Rectal smooth muscle tissue (tissue), 1 donor: ENCODE measurements at regions not wholly inside any gene's neighbourhood (a gene's known extent, or its start where the extent isn't known, plus 50 kb on each side); places are given as distances from the start of the nearest gene placed in this dataset.
A peak's percentile ranks its signal among the peaks of the same experiment; 100 is the strongest.

Experiments used
- H3K27ac ChIP-seq: one replicate; pipeline ENCODE4 v1.7.0; 2013; ENCODE audit warnings: low read depth, low read length, inconsistent platforms
- H3K27me3 ChIP-seq: one replicate; pipeline ENCODE4 v1.7.0; 2013; ENCODE audit warnings: low read length; ENCODE audit not compliant: control insufficient read depth, insufficient read depth
- H3K36me3 ChIP-seq: one replicate; pipeline ENCODE4 v1.7.0; 2013; ENCODE audit warnings: low read length; ENCODE audit not compliant: control insufficient read depth, insufficient read depth
- H3K4me1 ChIP-seq: one replicate; pipeline ENCODE4 v1.7.0; 2013; ENCODE audit warnings: low read length; ENCODE audit not compliant: control insufficient read depth, insufficient read depth
- H3K4me3 ChIP-seq: one replicate; pipeline ENCODE4 v1.7.0; 2013; ENCODE audit warnings: low read length
- H3K9ac ChIP-seq: one replicate; pipeline ENCODE4 v1.7.0; 2013; ENCODE audit warnings: low read length

GRCh38 chr1:172907834-172908326, 142.9 kb downstream of the TNFSF18 start:
- H3K4me1 ChIP-seq, result no peaks in the 10 kb centered on the region
- no peak overlapping the region for H3K4me3 ChIP-seq
- no peak overlapping the region for H3K27ac ChIP-seq
- no peak overlapping the region for H3K9ac ChIP-seq
- H3K27me3 ChIP-seq, result no peaks in the 10 kb centered on the region
- no peaks in the 10 kb centered on the region for H3K36me3 ChIP-seq

- no peak overlapping the region for H3K4me3 ChIP-seq
- no peaks in the 10 kb centered on the region for H3K4me1 ChIP-seq
- no peak overlapping the region for H3K27ac ChIP-seq
- no peak overlapping the region for H3K9ac ChIP-seq
- H3K27me3 ChIP-seq, result no peaks in the 10 kb centered on the region
- H3K36me3 ChIP-seq, result no peaks in the 10 kb centered on the region
Observed at GRCh38 chr1:172909606-172910326, 141.0 kb downstream of the TNFSF18 start.

- H3K4me3 ChIP-seq, result no peak overlapping the region
- no peak overlapping the region for H3K27ac ChIP-seq
- no peaks in the 10 kb centered on the region for H3K27me3 ChIP-seq
- peaks cover 2% of the 10 kb centered on the region for H3K4me1 ChIP-seq
- no peaks in the 10 kb centered on the region for H3K36me3 ChIP-seq
- no peak overlapping the region for H3K9ac ChIP-seq
Observed at GRCh38 chr1:172912765-172913260, 137.9 kb downstream of the TNFSF18 start.

- Histone ChIP-seq H3K27ac (no peak overlapping the region), H3K36me3 (no peaks in the 10 kb centered on the region)
Observed at GRCh38 chr1:172914501-172915144, 136.1 kb downstream of the TNFSF18 start.

GRCh38 chr1:172915271-172915670, 135.5 kb downstream of the TNFSF18 start:
- H3K27me3 ChIP-seq, result no peaks in the 10 kb centered on the region
- peaks cover 2% of the 10 kb centered on the region for H3K4me1 ChIP-seq
- no peak overlapping the region for H3K27ac ChIP-seq
- no peak overlapping the region for H3K4me3 ChIP-seq
- no peaks in the 10 kb centered on the region for H3K36me3 ChIP-seq
- no peak overlapping the region for H3K9ac ChIP-seq

More at GRCh38 chr1:172914501-172915144, 136.1 kb downstream of the TNFSF18 start:
- H3K27me3 ChIP-seq, result no peaks in the 10 kb centered on the region
- peaks cover 2% of the 10 kb centered on the region for H3K4me1 ChIP-seq
- no peak overlapping the region for H3K4me3 ChIP-seq
- H3K9ac ChIP-seq, result no peak overlapping the region

- H3K4me1 ChIP-seq, result peaks cover 2% of the 10 kb centered on the region
- no peak overlapping the region for H3K27ac ChIP-seq
- H3K36me3 ChIP-seq, result no peaks in the 10 kb centered on the region
- no peak overlapping the region for H3K9ac ChIP-seq
- H3K4me3 ChIP-seq, result no peak overlapping the region
- H3K27me3 ChIP-seq, result no peaks in the 10 kb centered on the region
Observed at GRCh38 chr1:172916116-172916515, 134.6 kb downstream of the TNFSF18 start.

- Histone ChIP-seq H3K36me3 (no peaks in the 10 kb centered on the region), H3K27ac (no peak overlapping the region), H3K4me1 (peaks cover 2% of the 10 kb centered on the region), H3K9ac (no peak overlapping the region), H3K27me3 (no peaks in the 10 kb centered on the region), H3K4me3 (no peak overlapping the region)
Observed at GRCh38 chr1:172917972-172918371, 132.8 kb downstream of the TNFSF18 start.

- Histone ChIP-seq H3K36me3 (no peaks in the 10 kb centered on the region), H3K4me3 (no peak overlapping the region), H3K4me1 (peaks cover 2% of the 10 kb centered on the region), H3K27ac (no peak overlapping the region), H3K27me3 (no peaks in the 10 kb centered on the region), H3K9ac (no peak overlapping the region)
Observed at GRCh38 chr1:172918478-172918877, 132.3 kb downstream of the TNFSF18 start.

- H3K27ac ChIP-seq, result no peak overlapping the region
- no peak overlapping the region for H3K4me3 ChIP-seq
- H3K9ac ChIP-seq, result no peak overlapping the region
- H3K27me3 ChIP-seq, result no peaks in the 10 kb centered on the region
- no peaks in the 10 kb centered on the region for H3K4me1 ChIP-seq
- no peaks in the 10 kb centered on the region for H3K36me3 ChIP-seq
Observed at GRCh38 chr1:172926070-172926469, 124.7 kb downstream of the TNFSF18 start.

GRCh38 chr1:172928412-172928811, 122.3 kb downstream of the TNFSF18 start:
- H3K36me3 ChIP-seq, result no peaks in the 10 kb centered on the region
- no peaks in the 10 kb centered on the region for H3K4me1 ChIP-seq
- H3K27ac ChIP-seq, result peak overlapping the region; percentile 23
- H3K27me3 ChIP-seq, result no peaks in the 10 kb centered on the region
- H3K9ac ChIP-seq, result no peak overlapping the region
- H3K4me3 ChIP-seq, result no peak overlapping the region

GRCh38 chr1:172929006-172929405, 121.7 kb downstream of the TNFSF18 start:
- no peak overlapping the region for H3K4me3 ChIP-seq
- no peaks in the 10 kb centered on the region for H3K27me3 ChIP-seq
- no peak overlapping the region for H3K27ac ChIP-seq
- no peaks in the 10 kb centered on the region for H3K4me1 ChIP-seq
- H3K9ac ChIP-seq, result no peak overlapping the region
- no peaks in the 10 kb centered on the region for H3K36me3 ChIP-seq

GRCh38 chr1:172930142-172930541, 120.6 kb downstream of the TNFSF18 start:
- H3K36me3 ChIP-seq, result no peaks in the 10 kb centered on the region
- no peaks in the 10 kb centered on the region for H3K4me1 ChIP-seq
- H3K4me3 ChIP-seq, result no peak overlapping the region
- no peak overlapping the region for H3K9ac ChIP-seq
- H3K27ac ChIP-seq, result no peak overlapping the region
- no peaks in the 10 kb centered on the region for H3K27me3 ChIP-seq
